ENCODE measurements at regions not wholly inside any gene's neighbourhood (a gene's known extent, or its start where the extent isn't known, plus 50 kb on each side); places are given as distances from the start of the nearest gene placed in this dataset.
A peak's percentile ranks its signal among the peaks of the same experiment; 100 is the strongest.
"Not testable (repeated sequence)": the region's sequence is repeated elsewhere in the genome, so short reads cannot be mapped to it uniquely, and the experiment has no call there.

DNA sequence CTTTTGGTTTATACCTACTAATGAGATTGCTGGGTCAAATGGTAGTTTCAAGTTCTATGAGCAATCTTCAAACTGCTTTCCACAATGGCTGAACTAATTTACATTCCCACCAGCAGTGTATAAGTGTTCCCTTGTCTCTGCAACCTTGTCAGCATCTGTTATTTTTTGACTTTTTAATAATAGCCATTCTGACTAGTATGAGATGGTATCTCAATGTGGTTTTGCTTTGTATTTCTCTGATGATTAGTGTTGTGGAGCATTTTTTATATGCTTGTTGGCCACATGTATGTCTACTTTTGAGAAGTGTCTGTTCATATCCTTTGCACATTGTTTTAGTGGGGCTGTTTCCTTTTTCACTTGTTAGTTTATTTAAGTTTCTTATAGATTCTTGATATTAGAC is 449.3 kb upstream of the ATP11B start:
- not testable (repeated sequence) for DNase-seq (ENCODE audit: low spot score)

DNA sequence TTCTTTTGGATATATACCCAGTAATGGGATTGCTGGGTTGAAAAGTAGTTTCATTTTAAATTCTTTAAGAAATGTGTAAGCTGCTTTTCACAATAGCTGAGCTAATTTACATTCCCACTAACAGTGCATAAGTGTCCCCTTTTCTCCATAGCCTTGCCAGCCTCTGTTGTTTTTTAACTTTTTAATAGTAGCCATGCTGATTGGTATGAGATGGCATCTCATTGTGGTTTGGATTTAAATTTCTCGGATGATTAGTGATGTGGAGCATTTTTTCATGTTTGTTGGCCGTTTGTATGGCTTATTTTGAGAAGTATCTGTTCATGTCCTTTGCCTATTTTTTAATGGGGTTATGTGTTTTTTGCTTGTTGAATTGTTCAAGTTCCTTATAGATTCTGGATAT is 444.3 kb upstream of the ATP11B start:
- DNase-seq (ENCODE audit: low spot score): no peak

DNA sequence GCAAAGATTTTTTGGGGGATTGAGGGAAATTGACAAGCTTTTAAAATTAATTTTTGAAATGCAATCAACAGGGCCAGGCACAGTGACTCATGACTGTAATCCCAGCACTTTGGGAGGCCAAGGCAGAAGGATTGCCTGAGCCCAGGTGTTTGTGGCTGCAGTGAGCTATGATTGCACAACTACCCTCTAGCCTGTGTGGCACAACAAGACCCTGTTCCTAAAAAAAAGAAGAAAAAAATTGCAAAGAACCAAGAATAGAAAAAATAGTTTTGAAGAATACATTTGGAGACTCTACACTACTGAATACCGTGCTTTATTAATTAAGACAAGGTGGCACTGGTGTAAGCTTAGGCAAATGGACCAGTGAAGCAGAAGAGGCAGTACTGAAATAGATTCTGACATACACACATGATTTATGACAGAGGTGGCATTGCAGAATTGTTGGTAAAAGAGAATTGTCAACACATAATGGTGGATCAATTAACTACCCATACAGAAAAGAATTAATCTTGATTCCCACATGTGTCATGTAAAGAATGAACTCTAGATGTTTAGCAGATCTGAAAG is 443.3 kb upstream of the ATP11B start:
- DNase-seq (ENCODE audit: low spot score): no peak

DNA sequence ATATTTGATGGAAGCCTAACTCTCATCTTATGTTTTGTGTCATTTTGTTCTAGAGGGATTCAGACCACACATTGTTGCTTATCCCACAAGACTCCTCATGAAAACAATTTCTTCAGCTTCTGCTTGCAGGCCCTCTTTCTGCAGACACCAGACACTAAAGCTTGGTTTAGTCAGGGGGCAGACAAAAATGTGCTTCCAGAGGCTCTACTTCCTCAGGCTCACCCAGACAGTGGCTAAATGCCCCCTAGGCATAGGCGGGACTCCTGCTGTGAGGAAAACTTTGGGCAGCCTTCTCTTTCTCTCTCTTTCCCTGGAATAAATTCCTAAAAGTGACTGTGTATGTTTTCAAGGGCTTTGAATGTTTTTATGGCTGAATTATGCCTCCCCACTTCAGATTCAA is 435.4 kb upstream of the ATP11B start:
- DNase-seq (ENCODE audit: low spot score): no peak

DNA sequence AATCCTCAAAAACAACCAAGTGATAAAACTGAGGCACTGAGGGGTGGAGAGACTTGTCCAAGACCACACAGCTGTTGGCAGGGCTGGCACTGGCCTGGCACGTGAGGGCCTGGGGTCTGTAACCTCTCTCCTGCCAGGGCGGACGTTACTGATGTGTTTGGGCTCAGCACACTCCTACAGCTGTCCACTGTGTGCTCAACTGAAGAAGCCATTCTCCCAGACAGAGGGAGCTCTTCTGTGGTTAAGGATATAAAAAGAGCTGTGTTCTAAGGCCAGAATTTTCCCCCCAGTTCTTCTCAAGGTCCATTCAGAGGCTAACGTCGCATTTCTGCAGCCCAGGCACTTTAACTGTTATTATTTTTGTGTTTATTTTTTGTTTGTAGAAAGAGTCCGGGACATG is 429.0 kb upstream of the ATP11B start:
- no peak for DNase-seq (ENCODE audit: low spot score)

DNA sequence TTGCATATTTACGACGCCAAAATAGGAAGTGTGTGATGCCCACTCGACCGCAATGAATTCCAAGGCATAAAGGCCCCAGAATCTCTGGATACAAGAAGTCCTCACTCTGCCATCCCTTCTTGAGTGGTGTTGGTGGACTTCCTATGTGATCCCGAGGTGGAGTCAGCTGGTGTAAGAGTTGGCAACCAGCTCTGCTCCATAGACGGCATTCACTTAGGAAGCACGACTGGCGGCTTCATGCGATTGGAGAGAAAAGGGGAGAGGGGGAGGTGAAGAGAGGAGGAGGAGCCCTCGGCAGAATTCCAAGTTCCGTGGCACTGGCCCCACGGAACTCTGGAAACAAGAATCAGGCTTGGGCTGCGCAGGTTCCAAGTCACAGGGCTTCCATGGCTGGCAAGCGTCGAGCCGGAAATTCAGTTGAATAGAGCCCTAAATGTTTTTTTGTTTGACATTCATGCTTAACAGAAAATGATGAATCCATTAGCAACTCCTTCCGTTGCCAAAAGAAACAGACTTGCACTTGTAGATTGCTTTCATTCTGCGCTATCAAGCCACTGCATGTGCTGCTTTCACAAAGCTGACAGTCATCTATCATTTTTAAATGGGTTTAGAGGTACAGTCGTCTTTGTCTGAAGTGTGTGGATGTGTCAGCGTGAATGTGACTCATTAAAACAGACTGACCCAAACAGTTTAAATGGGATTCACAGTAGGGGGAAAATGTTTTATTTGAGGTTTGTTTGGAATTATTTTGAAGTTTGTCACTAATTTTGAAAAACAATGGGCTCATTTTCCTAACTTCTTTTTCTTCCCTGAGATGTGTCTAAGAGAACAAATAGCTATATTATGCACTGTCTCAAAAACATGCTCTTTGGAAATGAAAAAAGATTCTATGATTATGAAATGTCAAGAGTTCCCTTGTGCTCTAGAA is 428.3 kb upstream of the ATP11B start:
- DNase-seq (ENCODE audit: low spot score): no peak

DNA sequence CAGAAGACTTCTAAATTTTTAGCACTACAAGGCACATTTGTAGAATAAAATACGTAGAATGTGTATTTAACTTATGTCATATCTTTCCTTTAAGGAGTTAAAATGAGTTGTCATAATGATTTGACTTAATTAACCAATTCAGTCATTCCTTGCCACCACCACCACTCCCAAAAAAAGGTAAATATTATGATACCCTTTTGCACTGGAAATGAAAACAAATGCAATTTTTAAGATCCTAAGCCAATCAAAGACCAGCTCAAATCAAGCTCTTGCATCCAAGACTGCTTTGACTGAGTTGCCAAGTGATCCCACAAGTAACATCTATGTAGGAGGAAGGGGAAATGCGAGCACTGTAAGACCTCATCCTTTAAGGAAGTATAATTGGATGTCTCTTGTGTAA is 426.6 kb upstream of the ATP11B start:
- no peak for DNase-seq (ENCODE audit: low spot score)

DNA sequence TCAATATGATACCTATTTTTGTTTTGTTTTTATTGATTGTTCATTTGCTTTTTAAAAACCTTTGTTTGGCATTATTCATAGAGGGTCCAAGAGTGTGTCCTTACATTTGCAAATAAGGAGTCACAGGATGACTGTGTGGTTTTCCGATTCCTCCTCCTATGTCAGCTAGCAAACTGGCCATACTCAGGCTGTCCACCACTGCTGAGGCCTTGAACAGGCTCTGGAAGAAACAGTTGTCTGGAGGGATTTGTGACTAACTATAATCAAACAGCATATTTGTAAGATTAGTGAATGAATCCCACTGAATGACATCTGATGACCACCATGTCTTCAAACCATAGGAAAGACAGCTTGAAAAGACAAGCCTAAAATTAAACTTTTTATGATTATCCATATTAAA is 423.4 kb upstream of the ATP11B start:
- no peak for DNase-seq (ENCODE audit: low spot score)

DNA sequence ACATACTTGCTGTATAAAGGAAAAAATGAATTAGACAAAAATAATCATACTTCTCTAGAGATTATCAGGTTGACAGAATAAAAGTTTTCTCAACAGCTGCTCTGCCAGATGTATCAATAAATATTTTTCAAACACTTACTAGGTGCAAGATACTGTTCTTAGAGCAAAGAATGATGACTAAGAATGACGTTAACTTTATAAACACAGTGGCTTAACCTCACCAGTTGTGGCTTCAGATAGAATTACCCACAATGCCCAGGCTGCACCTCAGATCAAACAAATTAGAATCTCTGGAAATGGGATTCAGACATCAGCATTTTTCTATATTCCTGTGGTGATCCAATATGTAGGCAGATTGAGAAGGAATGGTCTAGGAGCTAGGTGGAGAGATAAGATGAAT is 422.4 kb upstream of the ATP11B start:
- no peak for DNase-seq (ENCODE audit: low spot score)

DNA sequence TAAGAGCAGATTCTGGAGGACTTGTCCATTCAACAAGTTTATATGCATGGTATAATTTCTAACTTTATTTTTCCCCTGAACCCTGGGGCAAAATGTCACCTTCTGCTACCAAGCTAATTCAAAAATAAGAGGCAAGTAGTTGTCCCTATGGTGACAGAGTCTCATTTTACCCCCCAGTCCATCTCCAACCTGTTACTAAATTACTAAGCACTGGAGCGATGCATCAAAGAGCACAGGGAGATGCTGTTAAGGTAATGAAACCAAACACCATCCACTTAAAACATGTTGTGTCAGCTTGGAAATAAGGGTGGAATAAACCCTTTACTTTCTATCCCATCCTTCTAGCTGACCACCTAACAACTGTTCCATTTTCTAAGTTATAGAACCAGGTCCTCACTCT is 417.4 kb upstream of the ATP11B start:
- no peak for DNase-seq (ENCODE audit: low spot score)

DNA sequence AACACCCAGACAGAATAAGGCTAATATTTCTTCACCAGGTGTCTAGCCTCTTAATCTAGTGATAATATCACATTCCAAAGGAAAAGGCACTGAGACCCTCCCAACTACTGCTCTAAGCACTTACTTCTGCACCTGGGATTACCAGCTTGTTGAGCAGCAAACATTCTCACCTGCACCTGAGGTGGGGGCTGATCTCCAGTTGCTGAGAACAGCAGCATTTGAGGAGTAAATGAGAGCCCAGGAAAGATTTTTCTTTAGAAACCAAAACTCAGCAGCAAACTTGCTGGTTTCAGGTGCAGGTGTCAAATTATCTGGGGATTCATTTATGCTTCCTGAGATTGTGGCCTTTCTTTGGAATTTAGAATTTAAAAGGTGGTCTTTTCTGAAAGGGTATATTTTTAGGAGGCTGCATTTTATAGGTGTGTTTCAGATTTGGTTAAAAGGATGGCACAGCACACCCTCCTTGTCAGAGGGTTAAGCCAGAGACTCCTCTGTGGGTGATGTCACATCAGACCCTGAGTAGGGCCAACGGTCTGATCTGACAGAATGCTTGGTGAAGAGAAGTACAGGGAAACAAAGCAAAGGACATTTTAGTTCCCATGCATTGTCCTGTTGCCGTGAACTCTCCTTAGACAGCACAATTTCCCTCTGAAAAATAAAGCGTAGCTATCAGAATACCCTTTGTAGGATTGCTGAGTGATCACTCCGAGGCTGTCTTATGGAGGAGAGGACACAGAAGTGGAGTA is 411.0 kb upstream of the ATP11B start:
- DNase-seq (ENCODE audit: low spot score): no peak

DNA sequence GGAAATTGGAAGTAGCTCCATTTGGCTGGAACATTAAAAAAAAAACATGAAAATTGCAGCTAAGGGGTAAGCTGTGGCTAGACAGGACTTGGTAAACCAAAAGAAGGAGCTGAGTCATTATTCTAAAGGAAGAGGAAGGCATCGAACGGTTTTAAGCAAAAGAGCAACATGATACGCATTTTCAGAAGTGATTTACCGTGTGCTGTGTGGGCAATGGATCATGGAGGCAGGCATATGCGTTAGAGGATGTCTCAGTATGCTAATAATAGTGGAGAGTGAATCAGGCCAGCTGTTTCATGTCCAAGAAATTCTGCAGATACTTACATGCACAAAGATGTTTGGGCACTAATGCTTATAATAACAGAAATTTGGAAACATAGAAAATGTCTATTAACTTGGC is 409.1 kb upstream of the ATP11B start:
- DNase-seq (ENCODE audit: low spot score): no peak

DNA sequence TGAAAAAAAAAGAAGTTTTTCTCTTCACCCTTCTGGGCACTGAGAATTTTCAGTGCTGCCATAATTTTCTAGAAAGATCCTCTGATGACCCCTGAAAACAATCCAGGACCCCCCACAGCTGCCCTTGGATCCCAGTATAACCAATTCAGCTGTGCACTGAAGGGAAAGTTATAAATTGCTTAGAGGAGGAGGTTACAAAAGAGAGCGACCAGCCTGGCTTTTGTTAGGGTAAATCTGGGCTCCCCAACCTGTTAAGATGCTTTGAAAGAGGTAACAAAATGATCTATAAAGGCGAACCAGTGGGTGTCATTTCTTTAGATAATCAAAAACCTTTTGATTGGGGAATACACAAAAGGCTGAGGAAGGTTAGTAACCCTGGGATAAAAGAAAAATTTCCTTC is 407.9 kb upstream of the ATP11B start:
- peak; percentile 23 for DNase-seq (ENCODE audit: low spot score)

DNA sequence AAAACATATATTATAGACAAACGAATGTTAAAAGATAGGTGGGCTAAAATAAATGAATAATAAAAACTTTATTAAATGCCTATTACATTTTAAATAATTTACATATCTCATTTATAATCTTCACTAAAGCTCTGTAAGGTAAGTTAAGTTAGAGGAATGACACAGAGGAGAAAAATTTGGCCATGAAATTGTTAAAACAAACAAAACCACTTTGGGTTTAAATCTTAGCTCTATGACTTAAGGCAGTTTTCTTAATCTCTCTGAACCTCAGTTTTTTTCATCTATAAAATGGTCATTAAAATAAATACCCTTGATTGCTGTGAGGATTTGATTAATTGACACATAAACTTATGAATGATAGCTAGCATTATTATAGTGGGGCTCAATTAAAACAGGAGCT is 404.8 kb upstream of the ATP11B start:
- DNase-seq (ENCODE audit: low spot score): no peak

DNA sequence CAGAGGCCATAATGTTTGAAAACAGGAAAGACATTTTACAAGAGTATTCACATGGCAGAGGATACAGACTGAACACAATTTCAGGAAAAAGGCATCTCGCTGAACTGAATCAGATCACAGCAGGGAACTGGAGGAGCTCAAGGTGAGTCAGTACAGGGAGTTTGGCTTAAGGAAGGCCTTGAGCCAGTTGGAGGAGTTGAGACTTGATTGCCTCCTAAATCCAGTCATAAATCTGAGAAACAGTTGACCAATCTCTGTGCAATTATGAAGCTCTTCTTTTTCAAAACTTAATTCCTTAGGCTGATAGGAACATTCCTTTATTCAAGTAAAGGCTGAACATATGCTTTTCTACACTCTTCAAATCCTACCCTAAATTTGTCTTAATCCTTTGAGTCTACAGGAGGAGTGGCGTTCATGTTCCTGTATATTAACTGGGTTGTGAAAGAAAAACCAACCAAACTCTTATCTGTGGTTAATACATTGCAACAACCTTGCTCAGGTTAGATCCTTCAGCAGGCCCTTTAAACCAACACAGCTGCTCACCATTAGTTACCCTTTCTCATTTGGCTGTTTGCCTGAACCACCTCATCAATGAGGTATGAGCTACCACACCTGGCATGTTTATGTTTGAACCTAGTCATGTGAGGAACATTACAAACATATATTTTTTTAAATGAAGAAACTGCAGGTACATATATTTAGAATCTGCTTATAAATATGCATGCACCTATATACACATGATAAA is 404.1 kb upstream of the ATP11B start:
- DNase-seq (ENCODE audit: low spot score): no peak

DNA sequence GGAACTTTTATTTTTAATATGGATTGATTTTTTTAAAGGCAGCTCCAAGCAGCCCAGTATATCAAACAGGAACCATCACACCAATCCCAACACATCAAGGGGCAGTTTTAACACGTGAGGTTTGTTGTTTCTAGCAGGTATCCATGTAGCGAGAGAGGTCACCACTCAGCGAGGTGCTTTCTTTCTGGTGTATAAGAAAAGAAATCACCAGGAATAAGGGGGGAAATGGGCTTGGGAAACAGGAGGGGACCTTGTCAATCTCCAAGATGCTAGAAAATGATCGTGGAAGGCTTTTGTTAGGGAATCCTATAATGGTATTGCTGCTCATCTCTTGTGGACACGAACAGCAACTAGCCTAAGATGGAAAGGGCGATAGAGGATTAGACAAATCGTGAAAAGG is 402.9 kb upstream of the ATP11B start:
- DNase-seq (ENCODE audit: low spot score): no peak

DNA sequence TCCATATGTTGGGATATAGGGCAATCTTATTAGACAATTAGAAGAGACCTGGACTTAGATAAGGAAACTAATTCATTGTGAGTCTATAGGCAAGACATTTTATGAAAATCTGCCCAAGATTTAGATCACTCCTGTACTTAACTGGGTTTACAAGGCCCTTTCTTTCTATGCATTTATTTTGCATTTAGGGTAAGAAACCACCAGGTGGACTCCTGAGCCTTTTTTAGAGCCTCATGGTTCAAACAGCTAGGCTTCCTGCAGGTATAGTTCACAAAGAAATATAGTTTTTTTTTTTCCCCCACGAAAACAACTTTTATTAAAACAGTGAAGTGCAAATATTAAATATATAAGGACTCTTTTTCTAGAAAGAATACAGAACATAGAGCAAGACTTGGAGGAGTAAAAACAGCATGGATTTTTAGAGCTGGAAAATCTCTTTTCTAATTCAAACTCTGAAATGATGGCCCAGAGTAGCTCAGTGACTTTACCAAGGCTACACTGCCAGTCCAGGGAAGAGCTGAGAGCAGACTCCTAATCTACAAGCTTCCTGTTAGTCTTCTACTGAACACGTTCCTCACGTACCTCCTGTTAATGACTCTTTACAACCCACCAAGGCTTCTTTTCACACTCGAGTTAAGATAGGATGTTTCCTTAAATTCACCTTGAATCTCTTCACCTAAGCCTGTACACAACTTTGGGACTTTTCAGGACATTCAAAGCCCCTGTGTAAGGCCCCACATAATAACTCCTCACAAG is 400.9 kb upstream of the ATP11B start:
- no peak for DNase-seq (ENCODE audit: low spot score)

DNA sequence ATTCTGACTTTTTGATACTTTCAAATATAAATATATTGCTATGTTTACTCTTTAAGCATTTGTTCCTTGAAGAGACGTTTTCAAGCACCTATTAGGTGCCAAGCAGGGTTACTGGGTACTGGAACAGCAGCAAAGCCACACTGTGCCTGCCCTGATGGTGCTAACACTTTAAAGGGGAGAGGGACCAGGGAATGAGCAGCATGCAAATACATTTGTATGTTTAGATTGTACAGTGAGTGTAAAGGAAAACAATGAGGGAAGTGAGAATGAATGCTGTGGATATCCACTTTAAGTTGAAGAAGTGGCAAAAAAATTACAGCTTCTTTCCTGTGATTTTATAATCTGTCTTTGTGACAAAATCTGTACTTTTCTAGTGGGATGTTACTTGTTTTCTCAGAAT is 400.2 kb upstream of the ATP11B start:
- no peak for DNase-seq (ENCODE audit: low spot score)

DNA sequence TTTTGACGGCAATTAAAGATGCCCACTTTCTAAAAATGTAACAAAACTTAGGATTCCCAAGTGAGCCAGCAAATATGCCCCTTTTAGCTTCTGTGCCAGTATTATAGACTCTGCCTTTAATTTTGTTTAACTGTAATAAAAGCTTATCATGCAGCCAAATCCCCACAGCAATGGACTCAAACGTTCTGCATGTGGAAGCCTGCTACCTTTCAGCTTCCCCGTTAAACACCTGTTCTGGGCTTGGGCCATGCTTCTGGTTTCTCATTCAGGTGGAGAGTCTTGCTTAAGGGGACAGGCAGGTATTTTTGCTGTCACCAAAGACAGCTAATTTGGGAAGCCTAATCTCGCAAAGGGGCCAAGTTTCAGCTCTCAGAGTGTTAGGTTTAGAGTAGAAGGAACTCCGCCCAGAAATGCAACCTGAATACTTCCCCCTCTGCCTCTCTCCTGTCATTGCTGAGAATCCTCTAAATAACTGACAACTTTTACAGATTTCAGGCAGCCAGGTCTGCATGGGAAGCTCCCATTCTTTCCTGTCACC is 399.4 kb upstream of the ATP11B start:
- DNase-seq (ENCODE audit: low spot score): no peak

DNA sequence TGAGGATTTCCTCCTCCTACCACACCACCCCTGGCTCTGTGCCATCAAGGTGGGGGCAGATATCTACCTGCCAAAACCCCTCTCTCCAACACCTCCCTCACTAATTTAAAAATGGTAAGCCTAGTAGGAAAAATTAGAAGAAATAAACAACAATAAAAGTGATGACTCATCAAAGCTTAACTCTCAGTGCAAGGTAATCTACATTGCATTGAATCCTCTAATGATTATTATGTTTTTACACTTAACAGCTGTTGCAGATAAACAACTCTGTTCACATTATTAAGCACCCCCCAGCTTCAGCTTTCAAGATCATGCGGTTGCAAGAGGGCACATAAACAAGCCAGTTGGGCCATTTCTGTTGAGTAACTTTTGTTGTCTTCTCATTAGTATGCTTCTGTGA is 396.1 kb upstream of the ATP11B start:
- no peak for DNase-seq (ENCODE audit: low spot score)

DNA sequence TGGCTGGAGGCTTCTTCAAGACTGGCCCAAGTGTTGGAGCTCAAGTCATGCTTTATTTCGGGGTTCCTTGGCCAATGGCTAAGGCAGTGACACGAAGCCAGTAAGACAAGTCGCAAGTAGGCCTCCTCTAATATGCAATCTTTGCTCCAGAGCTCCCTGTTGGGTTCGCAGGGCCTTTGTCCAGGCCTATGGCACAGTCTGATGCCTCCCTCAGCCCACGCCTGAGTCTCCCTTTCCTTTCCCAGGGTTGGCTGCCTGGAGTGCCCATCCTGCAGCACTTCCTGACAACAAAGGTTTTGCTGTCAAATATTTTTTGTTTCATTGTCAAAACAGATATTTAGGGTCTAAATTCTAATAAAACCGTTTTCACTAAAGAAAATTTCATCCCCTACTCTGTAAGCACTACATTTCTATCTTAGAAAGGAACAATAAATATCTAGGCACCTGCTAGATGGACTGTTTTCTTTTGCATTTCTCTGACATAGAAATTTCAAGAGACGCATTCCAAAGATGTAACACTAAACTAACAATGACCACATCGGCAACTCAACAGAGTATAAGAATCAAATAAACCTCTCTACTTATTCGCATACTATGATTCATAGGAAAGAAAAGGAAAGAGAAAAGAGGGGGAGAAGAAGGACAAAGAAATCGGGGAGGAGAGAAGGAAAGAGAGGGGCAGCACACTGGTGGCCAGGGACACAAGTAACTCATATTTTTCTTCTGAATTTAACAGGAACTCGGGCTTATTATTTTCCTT is 393.1 kb upstream of the ATP11B start:
- DNase-seq (ENCODE audit: low spot score): no peak
